BJ (cell line): ENCODE measurements at regions not wholly inside any gene's neighbourhood (a gene's known extent, or its start where the extent isn't known, plus 50 kb on each side); places are given as distances from the start of the nearest gene placed in this dataset.

Experiments used
- CTCF ChIA-PET: fragments of 350-600 bp; formaldehyde crosslinking; extraction: SDS; loops from one replicate; lab custom pipeline; 2021; ENCODE audit warnings: antibody characterized with exemption, inconsistent platforms; lab: Yijun Ruan, JAX
- POLR2A ChIA-PET: fragments of 300-600 bp; sonication (Branson Sonifier 250); formaldehyde crosslinking; extraction: SDS; loops from one replicate; lab custom pipeline; 2021; ENCODE audit warnings: antibody characterized with exemption; lab: Charles Lee
- DNase-seq: peaks from one replicate; pipeline ENCODE4 v3.0.0-alpha.2; 2011; ENCODE audit warnings: low read depth
- H3K27me3 ChIP-seq: 2 replicates; pipeline ENCODE4 v1.6.0; 2011; ENCODE audit warnings: low read length; ENCODE audit not compliant: control insufficient read depth, insufficient read depth
- H3K36me3 ChIP-seq: 2 replicates; pipeline ENCODE4 v1.5.1; 2011; ENCODE audit warnings: low read length; ENCODE audit not compliant: control insufficient read depth, insufficient read depth
- H3K4me3 ChIP-seq: 2 replicates; pipeline ENCODE4 v1.5.1; 2011; ENCODE audit warnings: low read depth, mild to moderate bottlenecking, control low read depth, low read length
- CTCF ChIP-seq: IDR thresholded peaks from 2 replicates; pipeline ENCODE4 v1.5.1; 2011; ENCODE audit warnings: low read depth, mild to moderate bottlenecking, control low read depth, inconsistent platforms, low read length, moderate library complexity; ENCODE audit not compliant: insufficient read depth

- Histone ChIP-seq H3K4me3 (no peak overlapping the region), H3K27me3 (no peaks in the 10 kb centered on the region), H3K36me3 (no peaks in the 10 kb centered on the region)
- ChIA-PET POLR2A (no interaction called here), CTCF (interaction anchor here (1.9 kb wide), 1 partner anchor 10 kb away, joined by 5 read pairs; no protein-coding TSS in a partner anchor)
- no peak for TF ChIP-seq CTCF
- DNase-seq: no peak
Measured at GRCh38 chr15:66941791-66942190, 123.6 kb upstream of the SMAD3 start.

GRCh38 chr15:66942649-66943390 is 122.6 kb upstream of the SMAD3 start:
- Histone ChIP-seq H3K4me3 (no peak overlapping the region), H3K36me3 (no peaks in the 10 kb centered on the region), H3K27me3 (no peaks in the 10 kb centered on the region)
- CTCF ChIA-PET: interaction anchor here (1.3 to 1.9 kb wide), 2 partner anchors 10 to 11 kb away, joined by 3 to 5 read pairs; no protein-coding TSS in a partner anchor
- POLR2A ChIA-PET: no interaction called here
- TF ChIP-seq CTCF: no peak
- no peak for DNase-seq

- Histone ChIP-seq H3K36me3 (no peaks in the 10 kb centered on the region), H3K27me3 (no peaks in the 10 kb centered on the region), H3K4me3 (no peak overlapping the region)
- DNase-seq: no peak
- ChIA-PET CTCF (interaction anchor here (1.3 to 7.3 kb wide), 4 partner anchors 10 to 488 kb away, joined by 3 to 64 read pairs (median 4); no protein-coding TSS in a partner anchor), POLR2A (no interaction called here)
- no peak for TF ChIP-seq CTCF
Measured at GRCh38 chr15:66943456-66944095, 121.8 kb upstream of the SMAD3 start.

- no peak overlapping the region for H3K4me3 ChIP-seq
- H3K27me3 ChIP-seq: no peaks in the 10 kb centered on the region
- TF ChIP-seq CTCF: no peak
- ChIA-PET POLR2A (no interaction called here), CTCF (interaction anchor here (1.3 to 7.3 kb wide), 2 partner anchors 360 to 488 kb away, joined by 3 to 64 read pairs; no protein-coding TSS in a partner anchor)
- H3K36me3 ChIP-seq: no peaks in the 10 kb centered on the region
- DNase-seq: no peak
Measured at GRCh38 chr15:66944121-66944520, 121.3 kb upstream of the SMAD3 start.

GRCh38 chr15:66945286-66945685 is 120.1 kb upstream of the SMAD3 start:
- DNase-seq: no peak
- Histone ChIP-seq H3K36me3 (no peaks in the 10 kb centered on the region), H3K27me3 (no peaks in the 10 kb centered on the region), H3K4me3 (no peak overlapping the region)
- POLR2A ChIA-PET: no interaction called here
- TF ChIP-seq CTCF: no peak
- CTCF ChIA-PET: interaction anchor here (1.1 to 7.3 kb wide), 8 partner anchors 8 to 491 kb away, joined by 4 to 64 read pairs (median 8); no protein-coding TSS in a partner anchor
